GM18909 (cell line): ENCODE measurements at regions not wholly inside any gene's neighbourhood (a gene's known extent, or its start where the extent isn't known, plus 50 kb on each side); places are given as distances from the start of the nearest gene placed in this dataset.
A peak's percentile ranks its signal among the peaks of the same experiment; 100 is the strongest.
"Not testable (repeated sequence)": the region's sequence is repeated elsewhere in the genome, so short reads cannot be mapped to it uniquely, and the experiment has no call there.

Source experiments
- ATAC-seq: cut with Tn5 transposase; IDR thresholded peaks from one replicate; pipeline ENCODE4 v1.9.1; 2021; ENCODE audit warnings: mild to moderate bottlenecking; ENCODE audit not compliant: unreplicated experiment, poor library complexity

- ATAC-seq, result not testable (repeated sequence)
Observed at GRCh38 chr3:144023543-144023942, 51.9 kb downstream of the DIPK2A start.

GRCh38 chr3:144028798-144029411 lies 57.3 kb downstream of the DIPK2A start:
- peak; percentile 91 for ATAC-seq

GRCh38 chr3:144029769-144030168 lies 58.1 kb downstream of the DIPK2A start:
- ATAC-seq, result no peak

- ATAC-seq, result no peak
Observed at GRCh38 chr3:144031938-144032337, 60.3 kb downstream of the DIPK2A start.

- ATAC-seq, result peak; percentile 76
Observed at GRCh38 chr3:144032531-144033239, 61.1 kb downstream of the DIPK2A start.

- no peak for ATAC-seq
Observed at GRCh38 chr3:144033240-144033589, 61.6 kb downstream of the DIPK2A start.

- no peak for ATAC-seq
Observed at GRCh38 chr3:144033863-144034262, 62.2 kb downstream of the DIPK2A start.

GRCh38 chr3:144034715-144035290 lies 63.2 kb downstream of the DIPK2A start:
- no peak for ATAC-seq

- ATAC-seq, result no peak
Observed at GRCh38 chr3:144036498-144036897, 64.9 kb downstream of the DIPK2A start.

- ATAC-seq, result no peak
Observed at GRCh38 chr3:144039661-144040060, 68.0 kb downstream of the DIPK2A start.

GRCh38 chr3:144041960-144042556 lies 70.4 kb downstream of the DIPK2A start:
- no peak for ATAC-seq

- no peak for ATAC-seq
Observed at GRCh38 chr3:144045766-144046165, 74.1 kb downstream of the DIPK2A start.

- no peak for ATAC-seq
Observed at GRCh38 chr3:144049374-144049773, 77.8 kb downstream of the DIPK2A start.

- no peak for ATAC-seq
Observed at GRCh38 chr3:144051211-144051610, 79.6 kb downstream of the DIPK2A start.

- ATAC-seq, result no peak
Observed at GRCh38 chr3:144052275-144052674, 80.7 kb downstream of the DIPK2A start.

- no peak for ATAC-seq
Observed at GRCh38 chr3:144053121-144053520, 81.5 kb downstream of the DIPK2A start.

GRCh38 chr3:144054766-144055165 lies 83.1 kb downstream of the DIPK2A start:
- no peak for ATAC-seq

GRCh38 chr3:144055604-144056003 lies 84.0 kb downstream of the DIPK2A start:
- ATAC-seq, result no peak

- ATAC-seq, result no peak
Observed at GRCh38 chr3:144058713-144059112, 87.1 kb downstream of the DIPK2A start.

GRCh38 chr3:144059481-144059880 lies 87.9 kb downstream of the DIPK2A start:
- ATAC-seq, result no peak

- no peak for ATAC-seq
Observed at GRCh38 chr3:144060881-144061280, 89.3 kb downstream of the DIPK2A start.
